CD8-positive, alpha-beta memory T cell (primary cell): ENCODE measurements at regions not wholly inside any gene's neighbourhood (a gene's known extent, or its start where the extent isn't known, plus 50 kb on each side); places are given as distances from the start of the nearest gene placed in this dataset.

ENCODE experiments used
- CTCF ChIA-PET: fragments of 350-600 bp; sonication (Branson Sonifier 250); formaldehyde crosslinking; loops from one replicate; lab custom pipeline; 2021; ENCODE audit warnings: antibody characterized with exemption; lab: Charles Lee
- POLR2A ChIA-PET: fragments of 350-600 bp; sonication (Branson Sonifier 250); formaldehyde crosslinking; loops from one replicate; lab custom pipeline; 2021; ENCODE audit warnings: antibody characterized with exemption; lab: Charles Lee
- DNase-seq, 5 donors: peaks; one replicate each; pipeline versions ENCODE4 v3.0.0 to v3.0.0-alpha.2; 2020 to 2022; ENCODE audit warnings: mixed read lengths in 1 of 5
- H3K27ac ChIP-seq: one replicate; pipeline ENCODE4 v1.7.0; 2013; ENCODE audit warnings: low read depth, mild to moderate bottlenecking, low read length, moderate library complexity
- H3K27me3 ChIP-seq: 2 replicates; pipeline ENCODE4 v1.7.0; 2013; ENCODE audit warnings: low read length, mild to moderate bottlenecking; ENCODE audit not compliant: insufficient read depth, poor library complexity, severe bottlenecking
- H3K36me3 ChIP-seq: 2 replicates; pipeline ENCODE4 v1.7.0; 2013; ENCODE audit warnings: mild to moderate bottlenecking, low read length, moderate library complexity; ENCODE audit not compliant: insufficient read depth
- H3K4me1 ChIP-seq: 2 replicates; pipeline ENCODE4 v1.7.0; 2013; ENCODE audit warnings: mild to moderate bottlenecking, low read length, moderate library complexity; ENCODE audit not compliant: insufficient read depth
- H3K4me3 ChIP-seq: 2 replicates; pipeline ENCODE4 v1.7.0; 2013; ENCODE audit warnings: mild to moderate bottlenecking, low read length
- H3K9me3 ChIP-seq: 2 replicates; pipeline ENCODE4 v1.7.0; 2013; ENCODE audit warnings: mild to moderate bottlenecking, low read length
- H3K27ac Mint-ChIP-seq, 8 donors: one replicate each; pipeline ENCODE4 v1.8.0; 2020 to 2021; ENCODE audit warnings: mixed read lengths in 8 of 8, mild to moderate bottlenecking in 6 of 8, inconsistent platforms in 3 of 8, moderate library complexity in 3 of 8
- H3K27me3 Mint-ChIP-seq, 2 donors: one replicate each; pipeline ENCODE4 v1.8.0; 2020 to 2021; ENCODE audit warnings: mixed read lengths in 2 of 2, mild to moderate bottlenecking in 1 of 2, moderate library complexity in 1 of 2
- H3K36me3 Mint-ChIP-seq, 3 donors: one replicate each; pipeline ENCODE4 v1.8.0; 2020 to 2021; ENCODE audit warnings: mixed read lengths in 3 of 3, inconsistent platforms in 1 of 3, mild to moderate bottlenecking in 1 of 3
- H3K4me1 Mint-ChIP-seq, 3 donors: one replicate each; pipeline ENCODE4 v1.8.0; 2020 to 2021; ENCODE audit warnings: mixed read lengths in 3 of 3, inconsistent platforms in 1 of 3, mild to moderate bottlenecking in 1 of 3
- H3K4me3 Mint-ChIP-seq, 7 donors: one replicate each; pipeline ENCODE4 v1.8.0; 2020 to 2021; ENCODE audit warnings: mixed read lengths in 7 of 7, mild to moderate bottlenecking in 6 of 7, moderate library complexity in 4 of 7, inconsistent platforms in 2 of 7
- H3K9me3 Mint-ChIP-seq, 5 donors: one replicate each; pipeline ENCODE4 v1.8.0; 2020 to 2022; ENCODE audit warnings: mixed read lengths in 5 of 5, mild to moderate bottlenecking in 3 of 5, moderate library complexity in 2 of 5, inconsistent platforms in 1 of 5

GRCh38 chr2:83665154-83665553 is 793.9 kb downstream of the SUCLG1 start:
- H3K9me3 Mint-ChIP-seq = peaks cover 0 to 4% (median 3%) of the 10 kb centered on the region in 5 donors
- no peaks in the 10 kb centered on the region for H3K9me3 ChIP-seq

GRCh38 chr2:83661711-83662110 is 797.4 kb downstream of the SUCLG1 start:
- no peaks in the 10 kb centered on the region for H3K27me3 Mint-ChIP-seq
- H3K4me3 Mint-ChIP-seq = no peak overlapping the region
- POLR2A ChIA-PET = no interaction called here
- CTCF ChIA-PET = no interaction called here
- peaks cover 0 to 4% (median 3%) of the 10 kb centered on the region in 5 donors for H3K9me3 Mint-ChIP-seq
- no peaks in the 10 kb centered on the region for H3K9me3 ChIP-seq
- no peak overlapping the region for H3K27ac Mint-ChIP-seq
- no peak overlapping the region for H3K4me3 ChIP-seq
- H3K36me3 ChIP-seq = no peaks in the 10 kb centered on the region
- H3K27me3 ChIP-seq = no peaks in the 10 kb centered on the region
- H3K36me3 Mint-ChIP-seq = no peaks in the 10 kb centered on the region
- H3K27ac ChIP-seq = no peak overlapping the region
- H3K4me1 Mint-ChIP-seq = no peaks in the 10 kb centered on the region
- no peaks in the 10 kb centered on the region for H3K4me1 ChIP-seq
- DNase-seq = no peak

More at GRCh38 chr2:83665154-83665553, 793.9 kb downstream of the SUCLG1 start:
- Mint-ChIP-seq H3K4me3 (no peak overlapping the region), H3K4me1 (no peaks in the 10 kb centered on the region), H3K27ac (no peak overlapping the region), H3K27me3 (no peaks in the 10 kb centered on the region), H3K36me3 (no peaks in the 10 kb centered on the region)
- ChIA-PET POLR2A (no interaction called here), CTCF (no interaction called here)
- Histone ChIP-seq H3K4me1 (no peaks in the 10 kb centered on the region), H3K36me3 (no peaks in the 10 kb centered on the region), H3K27ac (no peak overlapping the region), H3K4me3 (no peak overlapping the region), H3K27me3 (no peaks in the 10 kb centered on the region)
- DNase-seq = no peak

GRCh38 chr2:83654091-83654611 is 804.9 kb downstream of the SUCLG1 start:
- Histone ChIP-seq H3K4me3 (no peak overlapping the region), H3K4me1 (no peaks in the 10 kb centered on the region), H3K27me3 (no peaks in the 10 kb centered on the region), H3K27ac (no peak overlapping the region), H3K9me3 (no peaks in the 10 kb centered on the region), H3K36me3 (no peaks in the 10 kb centered on the region)
- no peak for DNase-seq
- Mint-ChIP-seq H3K4me3 (no peak overlapping the region), H3K9me3 (peaks cover 0 to 4% (median 2%) of the 10 kb centered on the region in 5 donors), H3K36me3 (no peaks in the 10 kb centered on the region), H3K4me1 (no peaks in the 10 kb centered on the region), H3K27ac (no peak overlapping the region), H3K27me3 (no peaks in the 10 kb centered on the region)
- ChIA-PET POLR2A (no interaction called here), CTCF (no interaction called here)

- Histone ChIP-seq H3K4me3 (no peak overlapping the region), H3K27me3 (no peaks in the 10 kb centered on the region), H3K36me3 (no peaks in the 10 kb centered on the region), H3K9me3 (no peaks in the 10 kb centered on the region), H3K4me1 (no peaks in the 10 kb centered on the region), H3K27ac (no peak overlapping the region)
- ChIA-PET CTCF (no interaction called here), POLR2A (no interaction called here)
- no peaks in the 10 kb centered on the region for H3K4me1 Mint-ChIP-seq
- no peak for DNase-seq
- H3K36me3 Mint-ChIP-seq = no peaks in the 10 kb centered on the region
- H3K9me3 Mint-ChIP-seq = peaks cover 0 to 4% (median 2%) of the 10 kb centered on the region in 5 donors
- H3K4me3 Mint-ChIP-seq = no peak overlapping the region
- H3K27me3 Mint-ChIP-seq = no peaks in the 10 kb centered on the region
- H3K27ac Mint-ChIP-seq = no peak overlapping the region
These were observed 808.2 kb downstream of the SUCLG1 start for GRCh38 chr2:83650898-83651297.

- Histone ChIP-seq H3K9me3 (no peaks in the 10 kb centered on the region), H3K27ac (no peak overlapping the region), H3K4me1 (no peaks in the 10 kb centered on the region), H3K4me3 (no peak overlapping the region), H3K36me3 (no peaks in the 10 kb centered on the region), H3K27me3 (no peaks in the 10 kb centered on the region)
- DNase-seq = no peak
- Mint-ChIP-seq H3K9me3 (peaks cover 0 to 4% (median 2%) of the 10 kb centered on the region in 5 donors), H3K4me3 (no peak overlapping the region), H3K27ac (no peak overlapping the region), H3K4me1 (no peaks in the 10 kb centered on the region), H3K27me3 (no peaks in the 10 kb centered on the region), H3K36me3 (no peaks in the 10 kb centered on the region)
- CTCF ChIA-PET = no interaction called here
- POLR2A ChIA-PET = no interaction called here
These were observed 808.9 kb downstream of the SUCLG1 start for GRCh38 chr2:83650161-83650560.

- no peak overlapping the region for H3K4me3 Mint-ChIP-seq
- Histone ChIP-seq H3K4me1 (no peaks in the 10 kb centered on the region), H3K27me3 (no peaks in the 10 kb centered on the region), H3K36me3 (no peaks in the 10 kb centered on the region), H3K27ac (no peak overlapping the region), H3K9me3 (no peaks in the 10 kb centered on the region), H3K4me3 (no peak overlapping the region)
- H3K9me3 Mint-ChIP-seq = peaks cover 0 to 16% (median 3%) of the 10 kb centered on the region in 5 donors
- no peak overlapping the region for H3K27ac Mint-ChIP-seq
- peaks cover 0 to 1% (median 0%) of the 10 kb centered on the region in 3 donors for H3K36me3 Mint-ChIP-seq
- ChIA-PET POLR2A (no interaction called here), CTCF (no interaction called here)
- no peaks in the 10 kb centered on the region for H3K4me1 Mint-ChIP-seq
- no peak for DNase-seq
- no peaks in the 10 kb centered on the region for H3K27me3 Mint-ChIP-seq
These were observed 818.6 kb downstream of the SUCLG1 start for GRCh38 chr2:83640506-83640905.

- ChIA-PET CTCF (no interaction called here), POLR2A (no interaction called here)
- Mint-ChIP-seq H3K9me3 (peaks cover 0 to 14% (median 2%) of the 10 kb centered on the region in 5 donors), H3K27me3 (no peaks in the 10 kb centered on the region), H3K4me1 (no peaks in the 10 kb centered on the region), H3K4me3 (no peak overlapping the region), H3K36me3 (peaks cover 0 to 1% (median 0%) of the 10 kb centered on the region in 3 donors), H3K27ac (no peak overlapping the region)
- Histone ChIP-seq H3K27me3 (no peaks in the 10 kb centered on the region), H3K9me3 (no peaks in the 10 kb centered on the region), H3K27ac (no peak overlapping the region), H3K36me3 (no peaks in the 10 kb centered on the region), H3K4me1 (no peaks in the 10 kb centered on the region), H3K4me3 (no peak overlapping the region)
- no peak for DNase-seq
These were observed 825.7 kb downstream of the SUCLG1 start for GRCh38 chr2:83633423-83633822.

- Mint-ChIP-seq H3K4me3 (no peak overlapping the region), H3K27me3 (no peaks in the 10 kb centered on the region), H3K9me3 (peaks cover 0 to 12% (median 5%) of the 10 kb centered on the region in 5 donors), H3K4me1 (no peaks in the 10 kb centered on the region), H3K27ac (no peak overlapping the region), H3K36me3 (peaks cover 0 to 1% (median 0%) of the 10 kb centered on the region in 3 donors)
- Histone ChIP-seq H3K27me3 (no peaks in the 10 kb centered on the region), H3K36me3 (no peaks in the 10 kb centered on the region), H3K4me3 (no peak overlapping the region), H3K27ac (no peak overlapping the region), H3K9me3 (no peaks in the 10 kb centered on the region), H3K4me1 (no peaks in the 10 kb centered on the region)
- POLR2A ChIA-PET = no interaction called here
- CTCF ChIA-PET = no interaction called here
- no peak for DNase-seq
These were observed 828.7 kb downstream of the SUCLG1 start for GRCh38 chr2:83630351-83630750.
